HG03520 (cell line): ENCODE measurements at regions not wholly inside any gene's neighbourhood (a gene's known extent, or its start where the extent isn't known, plus 50 kb on each side); places are given as distances from the start of the nearest gene placed in this dataset.

Experiments
- ATAC-seq: cut with Tn5 transposase; IDR thresholded peaks from one replicate; pipeline ENCODE4 v1.9.1; 2021; ENCODE audit warnings: mild to moderate bottlenecking, moderate library complexity; ENCODE audit not compliant: unreplicated experiment

DNA sequence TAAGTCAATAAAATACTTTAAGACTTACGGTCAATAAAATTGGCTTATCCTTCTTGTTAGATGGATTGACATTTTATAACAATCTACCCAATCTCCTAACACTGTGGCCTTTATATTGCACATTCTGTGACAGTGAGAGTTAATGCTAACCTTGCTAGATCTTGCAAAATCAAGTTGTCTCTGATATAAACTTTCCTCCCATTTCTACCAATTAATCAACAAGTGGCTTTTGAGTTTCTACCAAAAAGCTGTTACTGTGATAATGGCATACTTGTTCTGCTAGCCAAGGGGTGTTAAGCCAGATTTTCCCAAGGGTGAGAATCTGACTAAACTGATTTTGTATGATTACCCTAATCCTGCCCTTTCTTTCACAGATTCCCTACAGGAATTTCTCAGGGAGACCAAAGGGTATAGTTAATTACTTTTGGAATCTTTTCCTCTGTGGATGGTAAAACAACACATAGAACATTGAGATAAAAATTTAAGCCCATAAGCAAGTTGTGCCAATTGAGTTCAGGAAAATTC is 174.1 kb upstream of the SUCLG2 start:
- no peak for ATAC-seq

DNA sequence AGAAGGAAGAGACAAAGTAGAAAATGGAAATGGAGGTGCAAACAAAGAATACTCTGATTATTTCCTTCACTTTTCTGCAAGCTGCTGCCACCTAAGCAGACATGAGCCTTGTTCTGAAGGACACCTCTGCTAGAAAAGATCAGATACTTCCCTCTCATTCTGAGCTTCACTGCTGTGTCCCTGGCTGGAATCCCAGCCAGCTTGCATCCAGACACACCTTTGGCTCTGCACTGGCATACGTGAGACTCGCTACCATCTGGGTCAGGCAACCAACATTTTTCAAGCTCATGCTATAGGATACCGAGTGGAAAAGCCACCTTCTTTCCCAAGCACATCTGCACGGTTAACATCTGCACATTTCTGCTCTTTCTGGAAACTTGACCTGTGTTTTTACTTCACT is 166.7 kb upstream of the SUCLG2 start:
- no peak for ATAC-seq

DNA sequence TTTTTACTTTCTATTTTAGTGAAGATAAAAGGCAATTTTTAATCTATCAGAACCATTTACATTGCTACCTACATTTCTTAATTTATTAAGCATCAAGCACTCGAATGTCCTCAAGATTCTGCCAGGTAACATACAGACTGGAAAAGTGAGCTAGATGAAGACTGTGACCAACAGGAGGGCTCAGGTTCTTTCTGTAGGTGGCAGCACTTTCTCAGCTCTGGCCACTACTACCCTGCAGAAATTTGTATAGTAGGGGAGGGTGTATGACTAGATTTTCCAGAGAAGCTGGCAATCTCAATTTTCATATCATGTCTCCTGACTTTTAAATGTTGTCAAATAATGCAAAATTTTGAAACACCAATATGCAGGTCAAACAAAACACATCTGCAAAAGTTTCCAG is 165.0 kb upstream of the SUCLG2 start:
- ATAC-seq = no peak

- no peak for ATAC-seq
Measured at GRCh38 chr3:67809370-67809935, 155.0 kb upstream of the SUCLG2 start.

DNA sequence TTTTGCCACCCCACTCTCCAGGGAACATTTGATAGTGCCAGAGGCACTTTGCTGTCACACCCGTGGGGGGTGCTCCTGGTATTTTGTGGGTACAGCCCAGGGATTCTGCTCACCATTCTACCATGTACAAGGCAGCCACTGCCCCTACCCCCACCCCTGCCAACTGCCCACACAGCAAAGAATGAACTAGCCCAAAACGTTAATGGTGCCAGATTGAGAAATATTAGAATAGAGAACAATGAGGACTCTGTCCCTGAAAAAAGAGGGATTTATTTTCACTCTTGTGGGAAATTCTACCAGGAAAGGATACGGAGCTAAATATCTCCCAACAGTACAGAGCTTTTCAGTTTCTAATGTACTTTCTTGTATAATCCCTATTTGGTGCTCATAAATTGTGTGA is 154.5 kb upstream of the SUCLG2 start:
- no peak for ATAC-seq

GRCh38 chr3:67804578-67804977 is 150.2 kb upstream of the SUCLG2 start:
- ATAC-seq = no peak

GRCh38 chr3:67804089-67804488 is 149.7 kb upstream of the SUCLG2 start:
- ATAC-seq = no peak

- no peak for ATAC-seq
Measured at GRCh38 chr3:67798412-67798811, 144.0 kb upstream of the SUCLG2 start.

DNA sequence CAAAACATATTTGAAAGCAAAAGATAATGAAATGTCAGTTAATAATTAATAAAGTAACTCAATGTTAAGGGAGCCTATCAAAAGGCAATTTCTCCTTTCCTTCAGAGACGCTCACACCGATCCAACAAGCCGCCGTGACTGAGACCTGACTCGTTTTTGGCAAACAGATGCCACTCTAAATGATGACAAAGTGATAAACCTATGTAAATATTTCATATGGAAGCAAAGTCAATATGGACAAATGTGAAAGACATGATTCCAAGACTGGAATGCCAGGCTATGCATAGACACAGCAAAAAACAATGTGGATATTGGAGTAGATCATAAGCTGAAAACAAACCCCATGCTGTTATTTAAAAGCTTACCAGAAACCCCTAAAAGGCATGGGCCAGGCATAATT is 137.2 kb upstream of the SUCLG2 start:
- ATAC-seq = no peak

- peak; percentile 89 for ATAC-seq
Measured at GRCh38 chr3:67790043-67790442, 135.6 kb upstream of the SUCLG2 start.

DNA sequence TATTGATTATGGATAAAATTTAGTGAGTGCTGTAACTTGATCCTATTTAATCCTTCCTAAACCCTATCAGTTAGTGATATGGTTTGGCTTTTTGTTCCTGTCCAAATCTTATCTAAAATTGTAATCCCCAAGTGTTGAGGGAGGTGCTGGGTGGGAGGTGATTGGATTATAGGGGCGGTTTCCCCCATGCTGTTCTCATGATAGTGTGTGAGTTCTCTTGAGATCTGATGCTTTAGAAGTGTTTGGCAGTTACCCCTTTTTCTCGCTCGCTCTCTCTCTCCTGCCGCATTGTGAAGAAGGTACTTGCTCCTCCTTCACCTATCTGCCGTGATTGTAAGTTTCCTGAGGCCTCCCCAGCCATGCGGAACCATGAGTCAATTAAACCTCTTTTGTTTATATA is 134.0 kb upstream of the SUCLG2 start:
- no peak for ATAC-seq

DNA sequence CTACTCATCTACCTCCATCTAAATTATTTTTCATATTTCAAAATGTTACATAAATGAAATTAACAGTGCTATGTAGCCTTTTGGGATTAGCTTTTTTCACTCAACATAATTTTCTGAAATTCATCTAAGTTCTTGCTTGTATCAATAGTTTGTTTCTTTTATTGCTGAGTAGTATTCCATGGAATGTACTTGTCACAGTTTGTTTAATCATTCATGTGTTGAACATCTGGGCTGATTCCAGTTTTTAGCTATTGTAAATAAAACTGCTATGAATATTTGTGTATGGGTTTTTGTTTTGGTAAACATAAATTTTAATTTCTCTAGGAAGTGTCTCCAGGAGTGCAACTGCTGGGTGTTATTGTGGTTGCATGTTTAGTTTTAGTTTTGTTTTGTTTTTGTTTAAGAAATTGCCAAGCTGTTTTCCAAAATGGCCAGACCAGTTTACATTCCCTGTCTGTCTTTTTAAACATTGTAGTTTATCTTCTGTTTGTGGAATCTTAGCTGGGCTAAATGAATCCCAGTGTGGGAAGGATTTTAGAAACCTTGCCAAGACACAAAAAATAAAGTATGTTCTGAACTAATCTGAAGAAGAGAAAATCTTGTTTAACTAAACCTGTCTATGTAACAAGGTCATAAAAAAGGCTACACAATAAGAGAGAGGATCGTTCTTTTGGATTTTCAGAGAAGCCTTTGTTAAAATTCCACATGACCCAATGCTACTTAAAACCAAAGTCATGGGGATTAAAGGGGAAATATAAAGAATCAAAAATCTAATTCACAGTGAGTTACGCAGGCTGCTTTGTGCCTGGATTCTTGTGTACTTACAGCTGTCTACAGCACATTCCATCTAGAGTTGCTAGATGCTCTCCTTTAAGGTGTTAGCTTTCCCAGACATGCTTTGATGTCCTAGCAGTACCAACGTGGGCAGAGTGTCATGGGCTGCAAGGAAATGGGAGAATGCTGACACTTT is 129.2 kb upstream of the SUCLG2 start:
- no peak for ATAC-seq

GRCh38 chr3:67781871-67782270 is 127.5 kb upstream of the SUCLG2 start:
- ATAC-seq = no peak

GRCh38 chr3:67781218-67781617 is 126.8 kb upstream of the SUCLG2 start:
- ATAC-seq = no peak

DNA sequence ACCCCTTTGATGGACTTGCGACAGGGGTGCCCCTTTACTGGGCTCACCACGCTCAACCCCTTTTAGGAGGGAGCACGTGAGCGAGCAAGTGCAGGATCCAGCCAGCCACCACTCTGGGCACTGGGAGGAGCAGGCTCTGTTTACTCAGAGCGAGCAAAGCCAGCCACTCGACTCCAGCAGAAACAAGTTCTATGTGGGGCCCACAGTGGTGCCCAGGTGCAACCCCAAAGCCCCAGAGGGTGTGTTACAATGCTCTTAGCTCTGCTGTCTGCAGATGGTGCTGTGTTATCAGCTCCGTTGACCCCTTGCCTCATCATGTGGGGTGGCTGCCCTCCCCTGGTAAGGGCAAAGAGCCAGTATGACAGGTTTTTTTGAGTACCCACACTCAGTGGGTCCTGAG is 120.3 kb upstream of the SUCLG2 start:
- no peak for ATAC-seq

DNA sequence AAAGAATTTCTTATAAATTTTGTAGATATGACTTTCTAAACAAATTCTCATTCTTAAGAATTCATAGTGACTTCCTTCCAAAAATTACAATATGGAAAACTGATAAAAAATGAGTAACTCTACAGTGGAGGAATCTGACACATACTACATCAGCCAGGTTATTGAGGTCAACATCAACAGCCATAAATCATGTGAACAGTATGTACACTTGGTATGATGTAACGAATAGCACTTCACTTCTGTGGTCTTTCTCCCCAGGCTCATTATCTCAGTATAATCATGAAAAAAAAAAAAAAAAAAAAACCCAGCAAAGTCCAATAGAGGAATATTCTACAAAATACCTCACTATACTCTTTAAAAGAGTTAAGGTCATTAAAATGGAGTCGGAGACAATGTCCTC is 111.2 kb upstream of the SUCLG2 start:
- no peak for ATAC-seq

- ATAC-seq = no peak
Measured at GRCh38 chr3:67745296-67745695, 90.9 kb upstream of the SUCLG2 start.

GRCh38 chr3:67744699-67745098 is 90.3 kb upstream of the SUCLG2 start:
- ATAC-seq = no peak

DNA sequence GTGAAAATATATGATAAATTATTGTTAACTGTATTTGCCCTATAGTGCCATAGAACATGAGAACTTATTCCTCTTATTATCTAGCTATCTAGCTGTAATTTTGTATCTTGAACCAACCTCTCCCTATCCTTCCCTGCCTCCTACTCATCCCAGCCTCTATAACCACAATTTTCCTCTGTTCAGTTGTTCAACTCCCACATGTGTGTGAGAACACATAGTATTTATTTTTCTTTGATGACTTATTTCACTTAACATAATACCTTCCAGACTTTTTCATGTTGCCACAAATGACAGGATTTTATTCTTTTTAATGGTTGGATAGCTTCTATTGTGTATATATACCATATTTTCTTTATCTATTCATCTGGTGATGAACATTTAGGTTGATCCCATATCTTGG is 85.4 kb upstream of the SUCLG2 start:
- ATAC-seq = no peak

- ATAC-seq = no peak
Measured at GRCh38 chr3:67737906-67738865, 83.8 kb upstream of the SUCLG2 start.

DNA sequence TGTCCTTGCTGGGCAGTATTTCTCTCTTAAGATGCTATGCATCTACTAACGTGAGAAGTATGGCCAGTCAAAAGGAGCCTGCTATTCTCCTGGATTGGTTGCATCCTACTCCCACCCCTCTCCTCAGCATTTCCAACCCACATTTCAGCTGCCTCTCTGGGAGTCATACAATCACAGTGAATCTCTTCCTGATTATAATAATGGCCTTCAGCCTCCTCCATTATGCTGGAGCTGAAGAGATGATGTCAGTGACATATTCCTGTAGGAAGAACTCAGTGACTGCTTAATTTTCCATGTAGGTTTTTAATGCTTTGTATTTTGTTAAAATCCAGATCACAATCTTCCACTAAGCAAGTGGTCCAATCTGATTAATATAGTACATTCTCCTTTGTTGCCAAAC is 82.7 kb upstream of the SUCLG2 start:
- ATAC-seq = no peak
